Stimulated activated CD4-positive, alpha-beta T cell treated with anti-CD3 and anti-CD28 coated beads, Interleukin-12 subunit alpha, Interleukin-12 subunit beta, amount 100 ng/mL, for 24 hours (primary cell): ENCODE measurements at regions not wholly inside any gene's neighbourhood (a gene's known extent, or its start where the extent isn't known, plus 50 kb on each side); places are given as distances from the start of the nearest gene placed in this dataset.
A peak's percentile ranks its signal among the peaks of the same experiment; 100 is the strongest.
"Not testable (repeated sequence)": the region's sequence is repeated elsewhere in the genome, so short reads cannot be mapped to it uniquely, and the experiment has no call there.

Experiments
- DNase-seq, 2 experiments: peaks; one replicate each; pipeline ENCODE4 v3.0.0-alpha.2; 2020; ENCODE audit warnings: low read depth in 2 of 2

GRCh38 chr16:82300374-82300951, 130.4 kb upstream of the MPHOSPH6 start:
- no peak for DNase-seq

GRCh38 chr16:82298472-82298871, 128.4 kb upstream of the MPHOSPH6 start:
- DNase-seq: no peak

- DNase-seq: no peak
These were observed 125.5 kb upstream of the MPHOSPH6 start for GRCh38 chr16:82295290-82296201.

- no peak for DNase-seq
These were observed 123.6 kb upstream of the MPHOSPH6 start for GRCh38 chr16:82293671-82294070.

- no peak for DNase-seq
These were observed 117.9 kb upstream of the MPHOSPH6 start for GRCh38 chr16:82287937-82288336.

GRCh38 chr16:82282662-82283061, 112.6 kb upstream of the MPHOSPH6 start:
- no peak for DNase-seq

- DNase-seq: no peak
These were observed 111.5 kb upstream of the MPHOSPH6 start for GRCh38 chr16:82281544-82281943.

GRCh38 chr16:82280867-82281266, 110.8 kb upstream of the MPHOSPH6 start:
- DNase-seq: no peak

- not testable (repeated sequence) for DNase-seq
These were observed 105.3 kb upstream of the MPHOSPH6 start for GRCh38 chr16:82275349-82275748.

GRCh38 chr16:82271636-82272035, 101.6 kb upstream of the MPHOSPH6 start:
- DNase-seq: no peak

- not testable (repeated sequence) for DNase-seq
These were observed 97.7 kb upstream of the MPHOSPH6 start for GRCh38 chr16:82267675-82268074.

- DNase-seq: no peak
These were observed 95.8 kb upstream of the MPHOSPH6 start for GRCh38 chr16:82265809-82266208.

GRCh38 chr16:82264756-82265155, 94.7 kb upstream of the MPHOSPH6 start:
- DNase-seq: no peak

GRCh38 chr16:82263521-82264143, 93.6 kb upstream of the MPHOSPH6 start:
- peak; percentile 5 to 36 for DNase-seq

- DNase-seq: no peak
These were observed 92.2 kb upstream of the MPHOSPH6 start for GRCh38 chr16:82262244-82262643.

GRCh38 chr16:82260212-82260795, 90.3 kb upstream of the MPHOSPH6 start:
- no peak for DNase-seq

- DNase-seq: no peak
These were observed 89.7 kb upstream of the MPHOSPH6 start for GRCh38 chr16:82259731-82260130.

GRCh38 chr16:82257990-82258389, 88.0 kb upstream of the MPHOSPH6 start:
- no peak for DNase-seq

GRCh38 chr16:82252582-82252981, 82.6 kb upstream of the MPHOSPH6 start:
- no peak for DNase-seq

- DNase-seq: no peak
These were observed 78.7 kb upstream of the MPHOSPH6 start for GRCh38 chr16:82248677-82249076.

- DNase-seq: no peak
These were observed 78.1 kb upstream of the MPHOSPH6 start for GRCh38 chr16:82248012-82248656.

GRCh38 chr16:82242201-82242600, 72.2 kb upstream of the MPHOSPH6 start:
- DNase-seq: no peak
